T-helper 2 cell treated with Interferon-gamma antibody and Interleukin-4, amounts not matched to agents 100 ng/mL and 5 ng/mL, for 36 hours (primary cell): ENCODE measurements at regions not wholly inside any gene's neighbourhood (a gene's known extent, or its start where the extent isn't known, plus 50 kb on each side); places are given as distances from the start of the nearest gene placed in this dataset.

ENCODE experiments used
- intact Hi-C: fragments of 100-400 bp; cut with micrococcal nuclease; formaldehyde crosslinking; loops from one replicate; pipeline ENCODE4 v1.15.1; 2023

GRCh38 chr11:113554526-113554925, 79.3 kb upstream of the DRD2 start:
- intact Hi-C loops, result no loop called here

GRCh38 chr11:113553915-113554314, 78.7 kb upstream of the DRD2 start:
- intact Hi-C loops, result no loop called here

DNA sequence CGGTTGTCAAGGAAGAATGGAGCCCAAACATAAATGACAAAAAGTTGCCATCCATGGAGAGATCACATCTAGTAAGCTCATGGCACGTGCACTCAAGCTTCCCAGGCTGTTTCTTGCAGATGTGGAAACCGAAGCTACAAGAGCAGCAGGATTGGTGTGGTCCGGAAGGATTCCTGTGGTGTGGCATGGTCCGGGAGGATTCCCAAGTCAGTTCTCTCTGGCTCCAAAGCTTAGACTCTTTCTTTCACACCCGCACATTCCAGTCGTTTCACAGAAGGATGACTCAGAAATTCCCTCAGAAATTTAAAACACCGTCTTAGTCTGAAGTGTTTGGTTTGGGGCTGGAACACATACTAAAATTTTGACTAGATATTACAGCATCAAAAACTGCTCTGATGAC, 78.0 kb upstream of the DRD2 start:
- intact Hi-C loops, result no loop called here

- intact Hi-C loops, result no loop called here
These were observed 77.1 kb upstream of the DRD2 start for GRCh38 chr11:113552271-113552670.

DNA sequence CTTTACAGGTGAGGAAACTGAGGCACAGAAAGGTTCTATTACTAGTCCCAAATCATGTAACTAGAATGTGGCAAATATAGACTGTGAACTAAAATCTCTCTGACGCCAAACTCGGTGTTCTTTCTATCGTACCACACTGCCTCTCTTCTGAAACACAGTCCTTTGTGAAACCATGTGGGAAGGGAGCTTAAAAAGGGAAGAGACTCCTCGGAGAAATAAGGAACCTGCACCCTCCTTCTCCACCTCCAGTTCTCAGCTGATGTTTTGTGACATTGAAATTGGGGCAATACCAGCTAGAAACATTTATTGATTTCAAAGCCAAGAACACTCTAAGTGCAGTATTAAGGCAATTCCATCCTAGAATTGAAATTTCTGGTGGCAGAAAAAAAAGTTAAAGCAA, 76.4 kb upstream of the DRD2 start:
- intact Hi-C loops, result no loop called here

GRCh38 chr11:113549611-113550578, 74.7 kb upstream of the DRD2 start:
- intact Hi-C loops, result no loop called here

GRCh38 chr11:113549061-113549460, 73.9 kb upstream of the DRD2 start:
- intact Hi-C loops, result no loop called here

DNA sequence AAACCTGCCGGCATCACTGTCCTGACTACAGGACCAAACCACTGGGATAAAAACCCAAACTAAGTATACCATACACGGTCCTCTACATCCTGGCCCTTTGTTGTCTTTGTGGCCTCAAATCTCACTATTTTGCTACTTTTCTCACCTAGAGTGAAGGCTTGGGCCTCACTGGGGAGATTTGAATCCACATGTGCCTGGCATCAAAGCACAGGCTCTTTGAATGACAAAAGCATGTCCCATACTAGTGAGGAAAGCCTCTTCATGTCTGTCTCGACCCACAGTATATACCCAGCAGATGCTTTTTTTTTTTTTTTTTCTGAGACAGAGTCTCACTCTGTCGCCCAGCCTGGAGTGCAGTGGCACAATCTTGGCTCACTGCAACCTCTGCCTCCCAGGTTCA, 72.5 kb upstream of the DRD2 start:
- intact Hi-C loops, result no loop called here

DNA sequence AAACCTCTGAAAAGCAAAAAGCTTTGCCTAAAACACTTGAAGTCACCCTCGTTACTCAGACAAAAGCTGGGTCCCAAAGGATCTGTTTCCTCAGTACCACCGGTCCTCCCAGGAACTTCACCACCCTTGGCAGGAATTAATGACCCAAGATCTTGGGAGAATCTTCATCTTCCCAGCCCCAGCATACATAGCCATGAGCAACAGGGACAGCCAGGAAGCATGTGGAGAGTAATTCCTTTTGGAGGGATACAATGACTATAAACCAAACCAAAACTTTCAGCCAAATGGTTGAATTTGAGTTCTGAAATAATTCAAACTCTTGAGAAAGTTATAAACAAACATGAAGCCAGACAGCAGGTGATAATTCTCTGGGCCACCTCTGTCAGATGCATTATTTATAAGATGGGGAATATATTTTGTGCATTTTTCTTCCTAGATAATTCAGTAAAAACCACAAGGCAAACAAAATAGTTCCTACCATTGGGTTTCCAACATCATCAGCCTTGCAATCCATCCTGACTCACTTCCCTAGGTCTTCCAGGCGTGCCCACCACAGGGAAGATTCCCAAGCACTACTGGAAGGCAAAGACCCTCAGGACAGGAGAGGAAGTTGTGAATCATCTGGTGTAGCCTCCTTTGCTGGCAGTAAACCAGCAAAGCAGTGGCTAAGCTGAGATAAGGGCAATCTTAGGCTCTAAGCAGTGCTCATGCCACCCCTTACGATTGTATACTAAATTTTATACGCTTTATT, 71.7 kb upstream of the DRD2 start:
- intact Hi-C loops, result no loop called here

DNA sequence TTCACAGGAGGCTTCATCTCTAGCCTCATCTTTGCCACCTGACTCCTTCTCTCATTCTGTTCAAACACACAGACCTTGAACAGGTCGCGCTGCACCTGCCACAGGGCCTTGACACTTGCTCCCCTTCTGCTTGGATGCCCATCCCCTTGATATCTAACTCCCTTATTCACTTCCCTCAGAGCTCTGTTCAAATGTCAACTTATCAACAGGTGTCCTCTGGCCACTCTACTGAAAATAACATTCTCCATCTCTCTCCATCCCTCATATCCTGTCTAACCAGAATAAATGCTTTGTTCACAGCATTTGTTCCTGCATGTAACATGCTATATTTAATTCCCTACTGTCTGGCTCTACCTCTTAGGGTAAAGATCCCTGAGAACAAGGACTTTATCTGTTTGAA, 67.2 kb upstream of the DRD2 start:
- intact Hi-C loops, result no loop called here

DNA sequence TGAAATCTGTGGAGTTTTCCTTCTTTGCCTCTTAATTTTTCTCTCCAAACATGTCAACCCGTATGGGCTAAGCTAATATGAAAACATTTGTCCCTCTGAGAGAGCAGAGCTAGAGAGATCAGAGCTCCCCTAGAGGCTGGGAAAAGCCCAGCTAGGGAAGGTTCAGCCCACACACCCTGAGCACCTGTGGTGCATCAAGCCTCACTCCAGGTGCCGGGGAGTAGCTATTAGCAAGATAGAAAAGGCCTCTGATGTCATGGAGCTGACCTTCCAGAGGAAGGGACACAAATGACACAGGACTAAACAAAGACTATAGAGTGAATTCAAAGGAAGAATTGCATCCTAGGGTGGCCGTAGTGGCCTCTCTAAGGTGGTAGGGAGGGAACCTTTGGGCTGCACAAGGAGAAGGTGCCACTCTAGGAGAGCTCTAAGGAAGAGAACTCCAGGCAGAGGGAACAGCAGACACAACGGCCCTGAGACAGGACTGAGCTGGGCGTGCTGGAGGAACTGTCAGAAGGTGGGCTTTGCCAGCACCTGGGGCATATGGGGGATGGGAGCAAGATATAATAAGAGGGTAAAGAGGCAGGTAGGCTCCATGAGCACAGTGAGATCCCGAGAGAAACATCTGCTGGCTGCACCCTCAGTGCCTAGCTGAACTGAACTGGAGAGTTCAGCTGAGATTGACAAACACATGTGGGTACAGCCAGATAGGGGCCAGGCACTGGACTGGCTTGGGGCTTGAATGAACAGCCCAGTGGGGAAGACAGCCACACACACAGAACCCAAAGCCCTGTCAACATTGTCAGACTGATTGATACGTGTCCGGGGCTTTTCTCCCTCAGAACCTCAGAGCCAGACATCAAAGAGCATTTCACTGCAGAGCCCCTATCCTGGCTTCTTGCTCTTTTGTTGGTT, 65.5 kb upstream of the DRD2 start:
- intact Hi-C loops, result no loop called here

GRCh38 chr11:113538451-113539412, 63.5 kb upstream of the DRD2 start:
- intact Hi-C loops, result no loop called here

- intact Hi-C loops, result no loop called here
These were observed 59.4 kb upstream of the DRD2 start for GRCh38 chr11:113534625-113535024.

DNA sequence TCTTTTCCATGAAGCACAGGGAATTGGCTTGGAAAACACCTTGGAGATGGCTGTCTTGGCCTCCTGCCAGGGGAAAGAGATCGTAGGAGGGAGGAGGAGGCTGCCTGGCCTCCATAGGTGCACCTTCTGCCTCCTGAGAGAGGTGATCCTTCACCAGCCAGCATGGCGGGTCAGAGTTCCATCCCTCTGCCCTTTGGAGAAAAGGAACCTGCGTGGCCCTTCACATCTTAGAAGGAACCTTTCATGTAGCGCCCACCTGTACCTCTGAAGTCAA, 58.2 kb upstream of the DRD2 start:
- intact Hi-C loops, result no loop called here

GRCh38 chr11:113532697-113533424, 57.7 kb upstream of the DRD2 start:
- intact Hi-C loops, result loop anchor here (1.0 kb wide), 1 partner anchor 228 kb away; no protein-coding TSS in a partner anchor

DNA sequence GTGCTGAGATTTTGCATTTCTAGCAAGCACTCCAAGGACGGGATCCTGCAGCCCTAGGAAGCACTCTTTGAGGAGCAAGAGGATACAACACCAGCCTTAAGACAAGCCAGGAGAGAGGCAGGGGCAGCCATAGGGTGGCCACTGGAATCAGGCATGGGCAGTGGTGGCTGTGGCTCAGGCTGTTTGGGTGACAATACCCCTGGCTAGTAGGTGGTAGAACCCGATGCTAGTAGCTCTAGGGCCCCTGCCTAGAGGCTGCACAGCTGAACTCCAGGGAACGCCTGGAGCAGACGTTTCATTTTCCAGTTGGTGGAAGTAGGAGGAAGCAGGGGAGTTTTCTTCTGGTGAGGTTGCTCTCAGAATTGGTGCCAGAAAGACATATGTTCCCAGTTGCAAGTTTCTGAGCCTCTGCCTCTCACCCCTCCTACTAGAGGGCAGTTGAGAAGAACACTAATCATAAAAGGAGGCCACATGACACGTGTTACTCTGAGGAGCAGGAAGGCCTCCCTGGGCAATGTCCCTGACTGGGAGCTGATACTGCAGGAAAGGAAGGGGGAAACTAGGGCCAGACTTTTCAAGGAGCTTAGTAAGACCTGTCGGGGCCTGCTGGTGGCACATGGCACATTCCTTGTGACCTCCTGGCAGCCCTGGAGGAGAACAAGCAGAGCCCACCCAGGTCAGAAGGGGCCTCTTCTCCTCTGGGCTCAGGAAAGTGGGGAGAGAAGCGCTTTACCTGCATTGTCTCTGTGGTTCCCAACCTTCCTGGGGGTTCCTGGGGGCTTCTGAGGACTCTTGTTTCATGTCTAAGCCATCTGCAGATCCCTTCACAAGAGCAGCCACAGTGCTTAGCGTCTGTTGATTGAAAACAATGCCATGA, 56.6 kb upstream of the DRD2 start:
- intact Hi-C loops, result loop anchor here (1.0 kb wide), 1 partner anchor 227 kb away; no protein-coding TSS in a partner anchor

DNA sequence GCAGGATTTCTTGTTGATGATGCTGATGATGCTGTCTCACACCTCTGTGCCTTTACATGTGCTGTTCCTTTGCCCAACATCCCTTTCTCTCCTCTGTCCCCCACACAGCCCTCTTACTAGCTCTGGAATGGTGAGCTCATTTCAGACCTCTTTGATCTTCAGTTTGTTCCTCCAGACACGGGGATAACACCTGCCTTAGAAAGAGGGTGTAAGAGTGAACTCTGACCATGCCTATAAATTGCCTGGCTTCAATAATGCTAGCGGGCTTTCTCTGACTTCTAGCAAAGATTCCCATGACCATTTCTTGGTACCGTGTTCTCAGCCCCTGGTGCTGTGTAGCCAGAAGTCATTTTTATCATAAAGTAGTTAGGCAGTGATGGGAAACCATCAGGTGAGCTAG, 55.9 kb upstream of the DRD2 start:
- intact Hi-C loops, result no loop called here

- intact Hi-C loops, result no loop called here
These were observed 54.4 kb upstream of the DRD2 start for GRCh38 chr11:113529606-113530005.

- intact Hi-C loops, result no loop called here
These were observed 53.8 kb upstream of the DRD2 start for GRCh38 chr11:113528982-113529381.
